ENCODE measurements at regions not wholly inside any gene's neighbourhood (a gene's known extent, or its start where the extent isn't known, plus 50 kb on each side); places are given as distances from the start of the nearest gene placed in this dataset.
A peak's percentile ranks its signal among the peaks of the same experiment; 100 is the strongest.

GRCh38 chr2:64750817-64751285, 97.1 kb upstream of the SERTAD2 start:
- H3K4me1 ChIP-seq (ENCODE audit: low read length): peaks cover 11% of the 10 kb centered on the region
- 0 out of 2 replicates have a peak, but pooled peaks cover 1% of the 10 kb centered on the region for H3K9me3 ChIP-seq (ENCODE audit: insufficient read depth, low read length)
- TF ChIP-seq CTCF (IDR thresholded peaks at IDR 0.05; ENCODE audit: low read depth, low read length) (no peak; the same call in 1 of the 2 replicates), EZH2phosphoT487 (IDR thresholded peaks at IDR 0.05; ENCODE audit: low read depth) (no peak)
- H3K9ac ChIP-seq (ENCODE audit: low read length): peak overlapping the region; percentile 70
- H3K27me3 ChIP-seq (ENCODE audit: low read depth, low read length): peaks cover 11% of the 10 kb centered on the region
- H3K4me2 ChIP-seq (ENCODE audit: low read length): peak overlapping the region; percentile 72
- H3K4me3 ChIP-seq (ENCODE audit: low read length): peak overlapping the region; percentile 95
- H4K20me1 ChIP-seq (ENCODE audit: insufficient read depth, low read length): no peaks in the 10 kb centered on the region
- no peaks in the 10 kb centered on the region for H3K36me3 ChIP-seq (replicated peaks; ENCODE audit: low read depth, low read length)
- peak overlapping the region; percentile 45 for H3K27ac ChIP-seq (ENCODE audit: low read length)
- peak overlapping the region; percentile 49 for H2AFZ ChIP-seq (ENCODE audit: low read depth, low read length)
- H3K79me2 ChIP-seq (ENCODE audit: low read length): no peaks in the 10 kb centered on the region

- Histone ChIP-seq H3K9me3 (ENCODE audit: insufficient read depth, low read length) (0 out of 2 replicates have a peak, but pooled peaks cover 5% of the 10 kb centered on the region), H3K27ac (ENCODE audit: low read length) (peak overlapping the region; percentile 24; the same call in 1 of the 2 replicates), H3K36me3 (replicated peaks; ENCODE audit: low read depth, low read length) (no peaks in the 10 kb centered on the region), H3K9ac (ENCODE audit: low read length) (peak overlapping the region; percentile 81), H3K79me2 (ENCODE audit: low read length) (no peaks in the 10 kb centered on the region), H4K20me1 (ENCODE audit: insufficient read depth, low read length) (no peaks in the 10 kb centered on the region), H3K27me3 (ENCODE audit: low read depth, low read length) (peaks cover 11% of the 10 kb centered on the region), H2AFZ (ENCODE audit: low read depth, low read length) (peak overlapping the region; percentile 88), H3K4me3 (ENCODE audit: low read length) (peak overlapping the region; percentile 95), H3K4me2 (ENCODE audit: low read length) (peak overlapping the region; percentile 99), H3K4me1 (ENCODE audit: low read length) (peaks cover 11% of the 10 kb centered on the region)
- TF ChIP-seq EZH2phosphoT487 (IDR thresholded peaks at IDR 0.05; ENCODE audit: low read depth) (no peak), CTCF (IDR thresholded peaks at IDR 0.05; ENCODE audit: low read depth, low read length) (no peak; the same call in 1 of the 2 replicates)
Measured at GRCh38 chr2:64751286-64752260, 97.9 kb upstream of the SERTAD2 start.

- Histone ChIP-seq H4K20me1 (ENCODE audit: insufficient read depth, low read length) (no peaks in the 10 kb centered on the region), H3K4me2 (ENCODE audit: low read length) (no peak overlapping the region), H3K9me3 (ENCODE audit: insufficient read depth, low read length) (0 out of 2 replicates have a peak, but pooled peaks cover 5% of the 10 kb centered on the region), H3K9ac (ENCODE audit: low read length) (no peak overlapping the region), H2AFZ (ENCODE audit: low read depth, low read length) (no peak overlapping the region), H3K4me1 (ENCODE audit: low read length) (peaks cover 11% of the 10 kb centered on the region), H3K36me3 (replicated peaks; ENCODE audit: low read depth, low read length) (no peaks in the 10 kb centered on the region), H3K27me3 (ENCODE audit: low read depth, low read length) (peaks cover 11% of the 10 kb centered on the region), H3K4me3 (ENCODE audit: low read length) (no peak overlapping the region), H3K79me2 (ENCODE audit: low read length) (no peaks in the 10 kb centered on the region), H3K27ac (ENCODE audit: low read length) (no peak overlapping the region)
- TF ChIP-seq CTCF (IDR thresholded peaks at IDR 0.05; ENCODE audit: low read depth, low read length) (no peak), EZH2phosphoT487 (IDR thresholded peaks at IDR 0.05; ENCODE audit: low read depth) (no peak)
Measured at GRCh38 chr2:64753399-64753798, 99.7 kb upstream of the SERTAD2 start.

GRCh38 chr2:64754570-64754969, 100.9 kb upstream of the SERTAD2 start:
- no peak overlapping the region for H2AFZ ChIP-seq (ENCODE audit: low read depth, low read length)
- H3K27ac ChIP-seq (ENCODE audit: low read length): no peak overlapping the region
- no peak overlapping the region for H3K4me2 ChIP-seq (ENCODE audit: low read length)
- no peak overlapping the region for H3K4me3 ChIP-seq (ENCODE audit: low read length)
- TF ChIP-seq CTCF (IDR thresholded peaks at IDR 0.05; ENCODE audit: low read depth, low read length) (no peak), EZH2phosphoT487 (IDR thresholded peaks at IDR 0.05; ENCODE audit: low read depth) (no peak)
- H3K27me3 ChIP-seq (ENCODE audit: low read depth, low read length): peaks cover 6% of the 10 kb centered on the region
- peaks cover 9% of the 10 kb centered on the region for H3K4me1 ChIP-seq (ENCODE audit: low read length)
- H3K9me3 ChIP-seq (ENCODE audit: insufficient read depth, low read length): 0 out of 2 replicates have a peak, but pooled peaks cover 5% of the 10 kb centered on the region
- no peaks in the 10 kb centered on the region for H3K79me2 ChIP-seq (ENCODE audit: low read length)
- no peak overlapping the region for H3K9ac ChIP-seq (ENCODE audit: low read length)
- no peaks in the 10 kb centered on the region for H3K36me3 ChIP-seq (replicated peaks; ENCODE audit: low read depth, low read length)
- H4K20me1 ChIP-seq (ENCODE audit: insufficient read depth, low read length): no peaks in the 10 kb centered on the region
